Astrocyte (in vitro differentiated cells and primary cell): ENCODE measurements at regions not wholly inside any gene's neighbourhood (a gene's known extent, or its start where the extent isn't known, plus 50 kb on each side); places are given as distances from the start of the nearest gene placed in this dataset.

Experiments
- DNase-seq: peaks from one replicate; pipeline ENCODE4 v3.0.0-alpha.2; 2010; ENCODE audit warnings: low read depth
- FAIRE-seq: peaks from 2 replicates; lab custom pipeline; 2011; peaks lifted over from hg19 to GRCh38; lab: Jason Lieb, UNC
- H2AFZ ChIP-seq: 2 replicates; pipeline ENCODE4 v1.6.0; 2012; ENCODE audit warnings: low read depth, low read length, inconsistent platforms
- H3K27ac ChIP-seq: 2 replicates; pipeline ENCODE4 v1.5.1; 2011; ENCODE audit warnings: low read depth, low read length, inconsistent platforms
- H3K27me3 ChIP-seq: 2 replicates; pipeline ENCODE4 v1.6.0; 2011; ENCODE audit warnings: low read length, inconsistent platforms; ENCODE audit not compliant: insufficient read depth
- H3K36me3 ChIP-seq: 2 replicates; pipeline ENCODE4 v1.5.1; 2011; ENCODE audit warnings: low read length, inconsistent platforms; ENCODE audit not compliant: insufficient read depth
- H3K4me1 ChIP-seq: 2 replicates; pipeline ENCODE4 v1.5.1; 2011; ENCODE audit warnings: low read length, inconsistent platforms; ENCODE audit not compliant: insufficient read depth
- H3K4me2 ChIP-seq: 2 replicates; pipeline ENCODE4 v1.6.0; 2012; ENCODE audit warnings: low read length, inconsistent platforms
- H3K4me3 ChIP-seq: 2 replicates; pipeline ENCODE4 v1.5.1; 2011; ENCODE audit warnings: low read depth, mild to moderate bottlenecking, low read length, inconsistent platforms; ENCODE audit not compliant: insufficient read depth
- H3K79me2 ChIP-seq: 2 replicates; pipeline ENCODE4 v1.6.0; 2012; ENCODE audit warnings: mild to moderate bottlenecking, low read length, inconsistent platforms; ENCODE audit not compliant: insufficient read depth
- H3K9ac ChIP-seq: 2 replicates; pipeline ENCODE4 v1.6.0; 2012; ENCODE audit warnings: mild to moderate bottlenecking, low read length, inconsistent platforms
- H3K9me3 ChIP-seq: 2 replicates; pipeline ENCODE4 v1.5.1; 2012; ENCODE audit warnings: low read depth, mild to moderate bottlenecking, low read length, inconsistent platforms; ENCODE audit not compliant: insufficient read depth
- H4K20me1 ChIP-seq: 2 replicates; pipeline ENCODE4 v1.6.0; 2012; ENCODE audit warnings: low read length, inconsistent platforms; ENCODE audit not compliant: insufficient read depth
- H3K27ac Mint-ChIP-seq: one replicate; pipeline ENCODE4 v1.8.0; 2021; ENCODE audit warnings: mild to moderate bottlenecking, mixed read lengths; ENCODE audit not compliant: unreplicated experiment
- H3K27me3 Mint-ChIP-seq: one replicate; pipeline ENCODE4 v1.8.0; 2021; ENCODE audit warnings: low read depth, mixed read lengths; ENCODE audit not compliant: unreplicated experiment
- H3K36me3 Mint-ChIP-seq: one replicate; pipeline ENCODE4 v1.8.0; 2021; ENCODE audit warnings: low read depth, mixed read lengths; ENCODE audit not compliant: unreplicated experiment
- H3K4me1 Mint-ChIP-seq: one replicate; pipeline ENCODE4 v1.8.0; 2021; ENCODE audit warnings: low read depth, mixed read lengths; ENCODE audit not compliant: unreplicated experiment
- H3K4me3 Mint-ChIP-seq: one replicate; pipeline ENCODE4 v1.8.0; 2021; ENCODE audit warnings: mild to moderate bottlenecking, moderate library complexity, mixed read lengths; ENCODE audit not compliant: unreplicated experiment
- H3K9me3 Mint-ChIP-seq: one replicate; pipeline ENCODE4 v1.8.0; 2021; ENCODE audit warnings: mild to moderate bottlenecking, mixed read lengths; ENCODE audit not compliant: unreplicated experiment
- EZH2 ChIP-seq: IDR thresholded peaks from 2 replicates; pipeline ENCODE4 v1.6.1; 2012; ENCODE audit warnings: mild to moderate bottlenecking, low read length, inconsistent platforms; ENCODE audit not compliant: insufficient read depth
- TF ChIP-seq, protein P1 (sequence below): IDR thresholded peaks from 2 replicates; pipeline ENCODE4 v1.5.1; 2011; ENCODE audit warnings: low read depth, mild to moderate bottlenecking, inconsistent platforms, low read length, moderate library complexity; ENCODE audit not compliant: insufficient read depth

DNA sequence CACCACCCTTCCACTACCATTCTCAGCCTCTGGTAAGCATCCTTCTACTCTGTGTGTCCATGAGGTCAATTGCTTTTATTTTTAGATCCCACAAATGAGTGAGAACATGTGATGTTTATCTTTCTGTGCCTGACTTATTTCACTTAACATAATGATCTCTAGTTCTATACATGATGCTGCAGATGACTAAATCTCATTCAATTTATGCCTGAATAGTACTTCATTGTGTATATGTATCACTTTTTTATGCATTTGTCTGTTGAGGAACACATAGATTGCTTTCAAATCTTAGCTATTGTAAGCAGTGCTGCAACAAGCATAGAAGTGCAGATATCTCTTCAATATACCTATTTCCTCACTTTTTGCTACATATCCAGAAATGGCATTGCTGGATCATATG, 733.3 kb downstream of the SUCLG1 start:
- Mint-ChIP-seq H3K36me3 (no peaks in the 10 kb centered on the region), H3K4me3 (no peak overlapping the region), H3K9me3 (peaks cover 2% of the 10 kb centered on the region), H3K4me1 (no peaks in the 10 kb centered on the region), H3K27ac (no peak overlapping the region), H3K27me3 (no peaks in the 10 kb centered on the region)
- Histone ChIP-seq H2AFZ (no peak overlapping the region), H3K4me2 (no peak overlapping the region), H3K9ac (no peak overlapping the region), H4K20me1 (no peaks in the 10 kb centered on the region), H3K79me2 (no peaks in the 10 kb centered on the region), H3K4me3 (no peak overlapping the region), H3K4me1 (no peaks in the 10 kb centered on the region), H3K36me3 (no peaks in the 10 kb centered on the region), H3K9me3 (peaks cover 2% of the 10 kb centered on the region), H3K27ac (no peak overlapping the region), H3K27me3 (no peaks in the 10 kb centered on the region)
- no peak for FAIRE-seq
- TF ChIP-seq, protein P1, sequence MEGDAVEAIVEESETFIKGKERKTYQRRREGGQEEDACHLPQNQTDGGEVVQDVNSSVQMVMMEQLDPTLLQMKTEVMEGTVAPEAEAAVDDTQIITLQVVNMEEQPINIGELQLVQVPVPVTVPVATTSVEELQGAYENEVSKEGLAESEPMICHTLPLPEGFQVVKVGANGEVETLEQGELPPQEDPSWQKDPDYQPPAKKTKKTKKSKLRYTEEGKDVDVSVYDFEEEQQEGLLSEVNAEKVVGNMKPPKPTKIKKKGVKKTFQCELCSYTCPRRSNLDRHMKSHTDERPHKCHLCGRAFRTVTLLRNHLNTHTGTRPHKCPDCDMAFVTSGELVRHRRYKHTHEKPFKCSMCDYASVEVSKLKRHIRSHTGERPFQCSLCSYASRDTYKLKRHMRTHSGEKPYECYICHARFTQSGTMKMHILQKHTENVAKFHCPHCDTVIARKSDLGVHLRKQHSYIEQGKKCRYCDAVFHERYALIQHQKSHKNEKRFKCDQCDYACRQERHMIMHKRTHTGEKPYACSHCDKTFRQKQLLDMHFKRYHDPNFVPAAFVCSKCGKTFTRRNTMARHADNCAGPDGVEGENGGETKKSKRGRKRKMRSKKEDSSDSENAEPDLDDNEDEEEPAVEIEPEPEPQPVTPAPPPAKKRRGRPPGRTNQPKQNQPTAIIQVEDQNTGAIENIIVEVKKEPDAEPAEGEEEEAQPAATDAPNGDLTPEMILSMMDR = no peak
- TF ChIP-seq EZH2 = no peak
- DNase-seq = no peak

DNA sequence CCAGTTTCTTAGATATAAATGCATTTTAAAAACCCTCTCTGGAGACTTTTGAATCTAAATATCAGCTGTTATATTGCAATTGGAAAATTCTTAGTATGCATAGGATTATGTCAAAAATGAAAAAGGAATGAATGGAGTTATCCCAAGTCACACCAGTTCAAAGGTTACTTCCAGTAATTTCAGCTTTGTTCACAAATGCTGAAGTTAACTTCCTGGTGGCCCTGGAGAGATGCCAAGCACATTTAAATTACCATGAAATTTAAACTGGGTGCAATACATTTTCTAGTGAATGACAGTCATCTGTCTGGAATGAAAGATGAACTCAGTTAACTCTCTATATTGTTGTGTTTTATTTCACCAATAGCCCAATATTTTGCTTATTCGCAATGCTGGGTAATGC, 753.9 kb downstream of the SUCLG1 start:
- Histone ChIP-seq H3K4me3 (no peak overlapping the region), H3K4me2 (no peak overlapping the region), H3K79me2 (no peaks in the 10 kb centered on the region), H3K27ac (no peak overlapping the region), H3K9me3 (no peaks in the 10 kb centered on the region), H3K27me3 (no peaks in the 10 kb centered on the region), H4K20me1 (no peaks in the 10 kb centered on the region), H3K9ac (no peak overlapping the region), H2AFZ (no peak overlapping the region), H3K36me3 (no peaks in the 10 kb centered on the region), H3K4me1 (no peaks in the 10 kb centered on the region)
- TF ChIP-seq, protein P1 = no peak
- TF ChIP-seq EZH2 = no peak
- H3K4me1 Mint-ChIP-seq = peaks cover 3% of the 10 kb centered on the region
- no peaks in the 10 kb centered on the region for H3K9me3 Mint-ChIP-seq
- FAIRE-seq (no peak), DNase-seq (no peak)
- H3K36me3 Mint-ChIP-seq = no peaks in the 10 kb centered on the region
- no peaks in the 10 kb centered on the region for H3K27me3 Mint-ChIP-seq
- H3K27ac Mint-ChIP-seq = no peak overlapping the region
- H3K4me3 Mint-ChIP-seq = no peak overlapping the region

DNA sequence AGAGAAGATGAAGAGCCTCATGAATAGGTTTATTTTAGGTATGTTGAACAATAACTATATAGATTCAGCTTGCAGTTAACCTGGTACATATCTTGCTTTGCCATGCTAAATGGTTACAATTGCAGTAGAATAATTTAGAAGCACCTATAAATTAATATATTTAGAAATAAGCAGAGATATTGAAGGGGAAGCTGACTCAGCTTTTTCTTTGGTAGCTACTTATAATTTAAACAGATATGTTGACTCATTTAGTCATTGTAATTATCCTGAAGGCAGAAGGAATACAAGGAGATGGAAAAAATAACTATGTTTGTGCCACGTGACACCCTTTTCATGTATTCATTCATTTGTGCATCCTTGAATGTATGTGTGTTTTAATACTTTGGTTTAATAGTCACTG, 755.5 kb downstream of the SUCLG1 start:
- H4K20me1 ChIP-seq = no peaks in the 10 kb centered on the region
- H3K36me3 Mint-ChIP-seq = no peaks in the 10 kb centered on the region

More for the DNA sequence above, 755.5 kb downstream of the SUCLG1 start:
- H3K36me3 ChIP-seq = no peaks in the 10 kb centered on the region
- Mint-ChIP-seq H3K4me1 (peaks cover 3% of the 10 kb centered on the region), H3K4me3 (no peak overlapping the region), H3K9me3 (no peaks in the 10 kb centered on the region), H3K27ac (no peak overlapping the region), H3K27me3 (no peaks in the 10 kb centered on the region)
- TF ChIP-seq EZH2 = no peak
- TF ChIP-seq, protein P1 = no peak
- no peaks in the 10 kb centered on the region for H3K4me1 ChIP-seq
- no peak overlapping the region for H3K4me2 ChIP-seq
- no peak for FAIRE-seq
- H3K4me3 ChIP-seq = no peak overlapping the region
- H3K27me3 ChIP-seq = no peaks in the 10 kb centered on the region
- H3K9me3 ChIP-seq = no peaks in the 10 kb centered on the region
- no peak overlapping the region for H3K9ac ChIP-seq
- H3K79me2 ChIP-seq = no peaks in the 10 kb centered on the region
- H3K27ac ChIP-seq = no peak overlapping the region
- no peak for DNase-seq
- no peak overlapping the region for H2AFZ ChIP-seq
